ENCODE measurements at regions not wholly inside any gene's neighbourhood (a gene's known extent, or its start where the extent isn't known, plus 50 kb on each side); places are given as distances from the start of the nearest gene placed in this dataset.

DNA sequence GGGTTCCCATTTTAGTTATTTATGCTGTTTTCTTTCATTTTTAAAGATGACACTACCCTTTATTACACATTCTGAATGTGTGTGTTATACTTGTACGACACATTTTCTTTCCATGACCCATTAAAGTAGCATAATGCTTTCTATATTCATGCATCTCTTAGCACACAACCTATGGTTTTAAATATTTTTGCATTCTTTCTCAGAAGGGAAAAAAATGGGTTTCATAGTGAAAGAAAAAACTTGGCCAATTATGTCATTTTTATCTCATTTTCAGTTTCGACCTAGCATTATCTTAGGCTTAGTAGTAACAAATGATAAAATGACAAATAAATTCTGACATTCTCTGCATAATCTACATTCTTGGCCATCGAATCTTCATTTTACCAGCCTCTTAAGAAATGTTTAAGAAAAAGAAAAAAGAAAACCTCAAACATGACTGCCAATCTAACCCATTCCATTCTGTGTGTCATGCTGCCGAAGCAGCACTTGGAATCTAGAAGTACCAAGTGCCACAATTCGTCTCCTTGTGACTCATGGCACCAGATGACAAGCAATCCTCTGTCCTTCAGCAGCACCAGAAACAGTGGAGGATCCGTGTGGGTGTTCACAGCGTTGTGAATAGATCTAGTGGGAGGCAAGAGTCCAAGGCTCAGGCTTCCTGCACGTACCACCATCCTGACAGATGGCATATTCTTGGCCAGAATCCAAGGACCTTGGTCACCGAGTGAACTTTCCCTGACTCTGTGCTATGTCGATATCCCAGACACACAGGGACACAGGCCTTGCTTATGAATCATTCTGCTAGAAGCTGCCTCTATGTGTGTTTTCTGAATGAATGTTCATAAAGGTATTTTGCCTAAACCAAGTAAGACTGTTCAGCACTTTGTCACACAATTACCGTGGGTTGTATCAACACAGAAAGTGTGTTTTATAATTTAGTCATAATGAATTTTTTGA, 502.7 kb downstream of the NR2F1-AS1 start:
- CTCF ChIA-PET = no interaction called here
- peak overlapping the region; percentile 91 for H3K27ac ChIP-seq (ENCODE audit: low read length)
- H3K27me3 ChIP-seq (ENCODE audit: control insufficient read depth, insufficient read depth, low read length) = no peaks in the 10 kb centered on the region
- POLR2A ChIA-PET = no interaction called here
- ATAC-seq (peak; percentile 98), DNase-seq (ENCODE audit: low read depth, low spot score) (peak; percentile 97)
- no TSS peak for BruUV-seq (replicated peaks)
- H3K9me3 ChIP-seq (ENCODE audit: control insufficient read depth, insufficient read depth, low read depth, low read length) = peaks cover 16% of the 10 kb centered on the region; the same call in 1 of the 2 replicates
- TF ChIP-seq SIN3A (IDR thresholded peaks at IDR 0.05; ENCODE audit: borderline replicate concordance, insufficient read depth, low read depth, low read length) = 0 out of 2 replicates have a peak, but pooled peaks have one; percentile 35
- TF ChIP-seq, protein P1, sequence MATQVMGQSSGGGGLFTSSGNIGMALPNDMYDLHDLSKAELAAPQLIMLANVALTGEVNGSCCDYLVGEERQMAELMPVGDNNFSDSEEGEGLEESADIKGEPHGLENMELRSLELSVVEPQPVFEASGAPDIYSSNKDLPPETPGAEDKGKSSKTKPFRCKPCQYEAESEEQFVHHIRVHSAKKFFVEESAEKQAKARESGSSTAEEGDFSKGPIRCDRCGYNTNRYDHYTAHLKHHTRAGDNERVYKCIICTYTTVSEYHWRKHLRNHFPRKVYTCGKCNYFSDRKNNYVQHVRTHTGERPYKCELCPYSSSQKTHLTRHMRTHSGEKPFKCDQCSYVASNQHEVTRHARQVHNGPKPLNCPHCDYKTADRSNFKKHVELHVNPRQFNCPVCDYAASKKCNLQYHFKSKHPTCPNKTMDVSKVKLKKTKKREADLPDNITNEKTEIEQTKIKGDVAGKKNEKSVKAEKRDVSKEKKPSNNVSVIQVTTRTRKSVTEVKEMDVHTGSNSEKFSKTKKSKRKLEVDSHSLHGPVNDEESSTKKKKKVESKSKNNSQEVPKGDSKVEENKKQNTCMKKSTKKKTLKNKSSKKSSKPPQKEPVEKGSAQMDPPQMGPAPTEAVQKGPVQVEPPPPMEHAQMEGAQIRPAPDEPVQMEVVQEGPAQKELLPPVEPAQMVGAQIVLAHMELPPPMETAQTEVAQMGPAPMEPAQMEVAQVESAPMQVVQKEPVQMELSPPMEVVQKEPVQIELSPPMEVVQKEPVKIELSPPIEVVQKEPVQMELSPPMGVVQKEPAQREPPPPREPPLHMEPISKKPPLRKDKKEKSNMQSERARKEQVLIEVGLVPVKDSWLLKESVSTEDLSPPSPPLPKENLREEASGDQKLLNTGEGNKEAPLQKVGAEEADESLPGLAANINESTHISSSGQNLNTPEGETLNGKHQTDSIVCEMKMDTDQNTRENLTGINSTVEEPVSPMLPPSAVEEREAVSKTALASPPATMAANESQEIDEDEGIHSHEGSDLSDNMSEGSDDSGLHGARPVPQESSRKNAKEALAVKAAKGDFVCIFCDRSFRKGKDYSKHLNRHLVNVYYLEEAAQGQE (IDR thresholded peaks at IDR 0.05; ENCODE audit: insufficient read depth in 1 of 2, low read depth in 2 of 2, low read length in 1 of 2) = no peak
- TF ChIP-seq, protein P2, sequence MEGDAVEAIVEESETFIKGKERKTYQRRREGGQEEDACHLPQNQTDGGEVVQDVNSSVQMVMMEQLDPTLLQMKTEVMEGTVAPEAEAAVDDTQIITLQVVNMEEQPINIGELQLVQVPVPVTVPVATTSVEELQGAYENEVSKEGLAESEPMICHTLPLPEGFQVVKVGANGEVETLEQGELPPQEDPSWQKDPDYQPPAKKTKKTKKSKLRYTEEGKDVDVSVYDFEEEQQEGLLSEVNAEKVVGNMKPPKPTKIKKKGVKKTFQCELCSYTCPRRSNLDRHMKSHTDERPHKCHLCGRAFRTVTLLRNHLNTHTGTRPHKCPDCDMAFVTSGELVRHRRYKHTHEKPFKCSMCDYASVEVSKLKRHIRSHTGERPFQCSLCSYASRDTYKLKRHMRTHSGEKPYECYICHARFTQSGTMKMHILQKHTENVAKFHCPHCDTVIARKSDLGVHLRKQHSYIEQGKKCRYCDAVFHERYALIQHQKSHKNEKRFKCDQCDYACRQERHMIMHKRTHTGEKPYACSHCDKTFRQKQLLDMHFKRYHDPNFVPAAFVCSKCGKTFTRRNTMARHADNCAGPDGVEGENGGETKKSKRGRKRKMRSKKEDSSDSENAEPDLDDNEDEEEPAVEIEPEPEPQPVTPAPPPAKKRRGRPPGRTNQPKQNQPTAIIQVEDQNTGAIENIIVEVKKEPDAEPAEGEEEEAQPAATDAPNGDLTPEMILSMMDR (IDR thresholded peaks at IDR 0.05) = no peak
- peak; percentile 75; the same call in 1 of the 2 replicates for TF ChIP-seq POLR2AphosphoS5 (IDR thresholded peaks at IDR 0.05; ENCODE audit: low read depth, low read length)
- peak; percentile 55; the same call in 1 of the 2 replicates for TF ChIP-seq TCF7L2 (IDR thresholded peaks at IDR 0.05; ENCODE audit: low read depth, low read length)
- H3K4me1 ChIP-seq (ENCODE audit: control insufficient read depth, insufficient read depth, low read length) = peaks cover 18% of the 10 kb centered on the region
- no peaks in the 10 kb centered on the region; the same call in 1 of the 2 replicates for H3K36me3 ChIP-seq (ENCODE audit: control insufficient read depth, insufficient read depth, low read length)
- in situ Hi-C loops (cut with HindIII; ENCODE audit: low pct_unique_long_range_greater_than_20kb, low sequenced_read_pairs) = no loop called here
- H3K4me3 ChIP-seq (ENCODE audit: low read depth in 2 of 2, low read length in 2 of 2) = peak overlapping the region; percentile 5 to 28
- intact Hi-C loops (cut with micrococcal nuclease; ENCODE audit: unreplicated experiment) = loop anchor here (10.0 kb wide), 2 partner anchors 144 to 524 kb away; no protein-coding TSS in a partner anchor

DNA sequence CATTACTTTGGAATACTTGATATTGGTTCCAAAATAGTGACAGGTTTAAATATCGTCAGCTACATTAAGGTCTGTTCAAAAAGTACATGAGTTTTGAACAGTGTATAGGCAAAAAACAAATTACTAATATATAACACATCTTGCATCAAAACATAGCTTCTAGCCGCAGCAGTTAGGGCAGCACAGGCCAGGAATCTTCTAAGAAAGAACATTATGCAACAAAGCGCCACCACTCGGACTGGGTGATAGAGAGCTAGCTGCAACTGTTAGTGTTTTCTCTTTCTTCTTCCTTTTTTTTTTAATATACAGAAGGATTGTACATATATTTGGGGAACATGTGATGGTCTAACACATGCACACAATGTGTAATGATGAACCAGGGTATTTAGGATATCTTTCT, 504.5 kb downstream of the NR2F1-AS1 start:
- CTCF ChIA-PET = no interaction called here
- POLR2A ChIA-PET = interaction anchor here (0.6 kb wide), 1 partner anchor 1017 kb away, joined by 3 read pairs; no protein-coding TSS in a partner anchor
- ATAC-seq = no peak
- H3K4me3 ChIP-seq (ENCODE audit: low read depth in 2 of 2, low read length in 2 of 2) = no peak overlapping the region
- no peaks in the 10 kb centered on the region; the same call in 1 of the 2 replicates for H3K36me3 ChIP-seq (ENCODE audit: control insufficient read depth, insufficient read depth, low read length)
- in situ Hi-C loops (cut with HindIII; ENCODE audit: low pct_unique_long_range_greater_than_20kb, low sequenced_read_pairs) = no loop called here
- no peaks in the 10 kb centered on the region for H3K27me3 ChIP-seq (ENCODE audit: control insufficient read depth, insufficient read depth, low read length)
- DNase-seq (ENCODE audit: low read depth, low spot score) = no peak
- peaks cover 20% of the 10 kb centered on the region; the same call in 1 of the 2 replicates for H3K9me3 ChIP-seq (ENCODE audit: control insufficient read depth, insufficient read depth, low read depth, low read length)
- intact Hi-C loops (cut with micrococcal nuclease; ENCODE audit: unreplicated experiment) = loop anchor here (10.0 kb wide), 2 partner anchors 142 to 522 kb away; no protein-coding TSS in a partner anchor
- TF ChIP-seq POLR2AphosphoS5 (IDR thresholded peaks at IDR 0.05; ENCODE audit: low read depth, low read length) = no peak
- no peak for TF ChIP-seq SIN3A (IDR thresholded peaks at IDR 0.05; ENCODE audit: borderline replicate concordance, insufficient read depth, low read depth, low read length)
- no TSS peak for BruUV-seq (replicated peaks)
- peaks cover 18% of the 10 kb centered on the region for H3K4me1 ChIP-seq (ENCODE audit: control insufficient read depth, insufficient read depth, low read length)
- peak overlapping the region; percentile 91 for H3K27ac ChIP-seq (ENCODE audit: low read length)
